ENCODE measurements at regions not wholly inside any gene's neighbourhood (a gene's known extent, or its start where the extent isn't known, plus 50 kb on each side); places are given as distances from the start of the nearest gene placed in this dataset.
A peak's percentile ranks its signal among the peaks of the same experiment; 100 is the strongest.
"Not testable (repeated sequence)": the region's sequence is repeated elsewhere in the genome, so short reads cannot be mapped to it uniquely, and the experiment has no call there.

DNA sequence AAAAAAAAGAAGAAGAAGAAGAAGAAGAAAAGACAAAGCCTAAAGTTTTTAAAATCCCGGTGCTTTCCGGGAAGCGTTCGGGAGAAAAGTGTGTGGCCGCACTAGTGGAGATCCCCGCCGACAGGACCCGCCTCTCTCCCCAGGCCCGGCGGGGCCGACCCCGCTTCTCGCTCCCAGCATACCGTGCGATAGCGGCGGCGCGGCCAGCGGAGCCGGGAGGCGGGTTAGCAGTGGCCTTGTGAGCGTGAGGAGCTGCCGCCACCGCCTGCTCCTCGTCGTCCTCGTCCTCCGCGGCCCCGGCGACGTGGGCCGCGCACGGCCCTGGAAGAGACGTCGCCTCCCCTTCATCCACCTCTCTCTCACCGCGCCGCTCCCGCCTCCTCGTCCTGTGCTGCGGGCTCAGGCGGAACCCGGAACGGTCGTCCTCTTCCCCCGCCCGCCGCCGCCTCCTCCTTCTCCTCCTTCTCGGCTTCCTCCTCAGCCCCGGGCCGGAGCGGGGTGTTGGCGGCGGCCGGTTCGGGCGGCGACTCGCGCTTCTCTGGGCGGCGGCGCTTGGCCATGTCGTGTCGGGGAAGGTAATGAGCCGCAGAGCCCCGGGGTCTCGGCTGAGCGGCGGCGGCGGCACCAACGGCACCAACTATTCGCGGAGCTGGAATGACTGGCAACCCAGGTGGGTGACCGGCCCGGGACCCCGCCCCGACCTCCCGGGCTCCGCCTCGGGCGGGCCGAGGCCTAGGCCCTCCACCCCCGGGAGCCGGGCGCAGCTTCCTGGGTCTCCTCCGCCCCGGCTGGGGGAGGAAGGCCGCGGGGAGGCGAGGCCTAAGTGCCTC is 62.6 kb upstream of the CDR2 start:
- peak; percentile 74 for DNase-seq

DNA sequence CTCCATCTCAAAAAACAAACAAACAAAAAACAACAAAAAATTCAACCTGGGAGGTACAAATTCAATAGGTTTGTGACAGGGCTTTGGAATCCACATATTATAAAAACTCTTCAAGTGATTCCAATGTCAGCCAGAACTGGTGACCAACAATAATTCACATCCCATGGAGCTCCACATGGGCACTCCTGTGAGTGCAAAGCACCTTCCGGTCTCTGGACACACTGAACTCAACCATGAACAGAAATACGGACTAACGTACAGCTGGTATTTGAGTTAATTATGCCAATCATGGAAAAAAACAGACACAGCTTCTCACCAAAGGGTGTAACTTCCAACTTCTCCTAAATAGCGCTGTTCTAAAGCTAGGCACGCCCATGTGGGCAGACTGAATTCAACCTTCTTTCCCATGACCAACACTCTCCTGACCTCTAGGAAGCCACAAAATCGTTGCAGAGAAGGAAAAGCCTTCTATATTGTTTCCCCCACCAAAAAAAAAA is 62.0 kb upstream of the CDR2 start:
- DNase-seq: not testable (repeated sequence)

DNA sequence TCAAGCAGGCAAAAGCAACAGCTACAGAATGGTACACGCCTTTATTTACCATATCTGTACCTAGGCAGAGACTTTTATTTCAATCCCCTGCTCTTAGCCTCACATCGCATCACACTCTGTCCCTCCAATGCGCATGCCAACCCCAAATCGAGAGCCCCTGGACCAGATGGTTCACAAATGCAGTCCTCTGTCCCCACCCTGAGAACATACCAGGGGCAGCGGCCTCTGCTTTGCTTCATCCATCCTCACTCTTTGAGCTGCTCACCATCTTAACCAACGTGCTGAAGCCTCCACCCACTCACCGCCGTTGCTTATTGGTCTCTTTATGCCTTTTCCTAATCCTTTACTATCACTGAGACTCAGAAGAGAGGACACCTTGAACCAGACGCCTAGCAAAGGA is 56.9 kb upstream of the CDR2 start:
- DNase-seq: not testable (repeated sequence)

DNA sequence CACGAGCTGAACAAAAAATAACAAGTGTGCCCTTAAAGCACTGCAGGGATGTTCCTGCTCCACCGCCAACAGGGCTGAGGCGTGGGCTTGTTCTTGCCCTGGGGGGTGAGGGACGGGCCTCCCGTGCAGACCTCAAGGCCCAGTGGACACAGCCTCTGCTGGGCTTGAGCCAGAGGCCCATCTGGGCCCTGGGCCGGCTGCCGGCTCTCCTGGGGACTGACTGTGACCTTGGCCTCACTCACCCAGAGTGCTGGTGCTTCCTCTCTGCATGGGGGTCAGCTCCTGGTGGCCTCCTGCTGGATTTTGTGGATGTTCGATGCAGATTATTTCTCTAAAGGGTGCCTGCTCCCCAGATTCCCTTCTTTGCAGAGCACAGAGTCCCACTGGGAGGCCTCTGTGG is 54.2 kb upstream of the CDR2 start:
- DNase-seq: no peak

DNA sequence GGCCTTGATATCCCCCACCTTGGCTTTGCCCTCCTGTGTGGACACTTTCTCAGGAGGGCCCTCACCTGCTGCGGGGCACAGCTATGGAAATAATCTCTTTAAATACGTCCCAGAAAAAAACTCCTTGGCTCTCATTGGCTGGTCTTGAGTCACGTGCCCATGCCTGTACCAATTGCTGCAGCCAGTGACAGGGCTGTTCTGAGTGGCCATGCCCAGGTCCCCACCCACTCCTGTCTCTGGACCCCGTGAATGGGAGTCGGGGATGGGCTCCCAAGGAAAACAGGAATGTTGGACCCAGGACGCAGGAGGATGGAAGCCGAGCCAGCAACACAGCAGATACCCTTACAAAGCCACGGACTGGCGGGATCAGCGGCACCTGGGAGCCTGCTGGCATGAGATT is 53.1 kb upstream of the CDR2 start:
- no peak for DNase-seq

DNA sequence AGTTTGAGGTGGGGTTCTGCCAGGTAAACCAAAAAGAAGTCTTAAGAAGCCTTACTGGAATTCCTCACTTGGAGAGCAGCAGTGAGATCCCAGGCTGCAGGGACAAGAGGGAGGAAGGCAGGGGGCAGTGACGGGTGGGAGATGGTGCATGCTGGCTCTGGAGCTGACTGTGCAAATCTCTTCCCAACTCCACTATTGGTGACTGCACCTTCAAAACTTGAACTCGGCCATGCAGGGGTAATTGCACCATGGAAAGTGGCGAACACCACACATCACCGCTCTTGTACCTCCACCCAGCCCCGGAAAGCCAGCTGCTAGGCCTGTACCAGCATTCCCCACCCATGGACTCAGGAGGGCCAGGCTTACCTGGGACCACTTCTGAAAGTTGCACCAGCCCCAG is 51.4 kb upstream of the CDR2 start:
- no peak for DNase-seq

DNA sequence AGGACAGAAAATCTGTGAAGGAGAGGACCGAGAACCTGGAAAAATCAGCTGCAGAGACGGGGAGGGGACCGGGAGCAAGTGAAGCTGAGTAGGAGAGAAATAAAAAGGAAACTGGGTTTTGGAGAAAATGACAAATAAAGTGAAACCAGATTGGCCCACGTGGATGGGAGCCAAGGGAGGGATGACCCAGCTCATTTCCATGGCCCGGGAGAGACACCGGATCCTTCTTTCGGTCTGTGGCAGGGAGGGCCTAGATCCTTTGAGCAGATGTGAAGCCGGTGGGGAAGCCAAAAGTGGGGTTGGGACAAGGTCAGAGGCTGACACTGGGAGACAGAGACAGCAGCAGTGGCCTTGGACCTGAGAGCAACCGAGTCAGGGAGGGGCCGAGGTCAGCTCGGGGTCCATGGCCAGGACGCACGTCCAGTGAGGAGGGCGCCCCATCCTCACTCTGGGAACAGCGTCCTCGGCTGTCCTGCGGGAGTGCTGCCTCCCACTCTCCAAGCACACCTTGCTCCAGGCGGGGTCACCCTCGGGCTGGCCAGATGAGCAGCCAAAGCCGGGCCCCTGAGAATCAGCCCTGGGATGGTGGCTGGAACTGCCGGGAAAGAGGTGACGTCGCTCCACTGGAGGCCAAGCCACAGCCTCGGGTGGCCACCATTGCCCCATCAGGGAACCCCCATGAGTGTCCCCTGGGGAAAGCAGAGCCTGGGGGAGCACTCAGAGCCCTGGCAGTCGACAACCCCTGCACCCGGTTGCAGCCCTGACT is 50.8 kb upstream of the CDR2 start:
- DNase-seq: peak; percentile 81

DNA sequence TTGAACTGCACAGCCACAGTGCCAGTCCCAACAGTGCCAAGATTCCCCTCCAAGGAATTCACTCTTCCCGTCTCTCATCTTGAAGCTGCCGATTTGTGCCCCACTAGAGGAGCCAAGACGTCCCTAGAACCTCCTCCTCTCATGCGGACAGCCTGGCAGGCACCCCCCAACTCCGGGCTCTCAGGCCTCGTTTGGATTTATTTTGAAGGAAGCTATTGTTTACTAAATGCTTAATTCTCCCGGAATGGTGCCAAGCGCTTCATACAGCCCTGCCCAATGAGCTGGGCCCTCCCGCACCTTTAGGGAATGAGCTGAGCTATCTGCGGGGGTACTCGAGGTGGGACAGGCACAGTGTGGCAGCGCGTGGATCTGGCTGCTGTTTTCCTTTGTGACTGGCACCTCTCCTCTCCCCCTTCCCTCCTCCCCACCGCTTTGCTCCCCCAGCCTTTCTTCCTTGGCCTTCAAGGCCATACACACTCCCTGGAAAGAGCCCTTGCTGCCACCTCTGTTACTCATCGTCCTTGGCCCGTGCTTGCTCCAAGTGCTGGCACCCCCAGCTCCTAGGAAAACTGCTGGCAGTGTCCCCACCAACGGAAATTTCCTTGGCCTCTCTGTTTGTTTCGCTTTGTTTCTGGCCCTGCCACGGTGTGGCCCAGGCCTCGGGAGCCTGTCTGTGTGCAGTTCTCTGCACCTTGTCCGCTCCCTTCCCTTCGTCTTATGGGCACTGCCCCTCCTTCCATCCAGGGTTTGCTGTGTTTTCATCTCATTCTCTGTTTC is 49.9 kb upstream of the CDR2 start:
- peak; percentile 55 for DNase-seq
